B cell (primary cell): ENCODE measurements at regions not wholly inside any gene's neighbourhood (a gene's known extent, or its start where the extent isn't known, plus 50 kb on each side); places are given as distances from the start of the nearest gene placed in this dataset. TPM values are rescaled to one million over a fixed set of nuclear protein-coding genes. Genes with fewer than 3 reads are reported as not detected.

Experiments
- ATAC-seq: fragments of 200-7000 bp; cut with Tn5 transposase; one replicate; pipeline ENCODE4 v1.10.0; 2021; ENCODE audit warnings: low read depth, mild to moderate bottlenecking, moderate number of reproducible peaks, moderate library complexity
- CTCF ChIA-PET: fragments of 350-600 bp; sonication (Branson Sonifier 250); formaldehyde crosslinking; loops from one replicate; lab custom pipeline; 2021; ENCODE audit warnings: antibody characterized with exemption, inconsistent platforms; lab: Charles Lee
- POLR2A ChIA-PET: fragments of 350-600 bp; sonication (Branson Sonifier 250); formaldehyde crosslinking; loops from one replicate; lab custom pipeline; 2021; ENCODE audit warnings: antibody characterized with exemption; lab: Charles Lee
- DNase-seq: peaks from one replicate; pipeline ENCODE4 v3.0.0; 2013
- H2AFZ ChIP-seq: 2 replicates; pipeline ENCODE4 v1.6.1; 2012; ENCODE audit warnings: mild to moderate bottlenecking, low read depth, low read length; ENCODE audit not compliant: insufficient read depth, poor library complexity, severe bottlenecking
- H3K27ac ChIP-seq, 2 donors: 1 replicate in 1 of 2; 2 replicates in 1 of 2; pipeline ENCODE4 v1.5.1; 2012 to 2013; ENCODE audit warnings: low read length in 2 of 2, mild to moderate bottlenecking in 2 of 2, moderate library complexity in 1 of 2
- H3K27me3 ChIP-seq, 4 experiments: fragments of 200-600 bp in 1 of 4; sonication (generic) in 1 of 4; replicated peaks in 1 of 4; 1 replicate in 2 of 4; 2 replicates in 2 of 4; pipeline versions ENCODE4 v1.6.1 to v1.7.0; 2013 to 2016; ENCODE audit warnings: low read length in 3 of 4, mild to moderate bottlenecking in 2 of 4, mixed read lengths in 1 of 4, moderate library complexity in 1 of 4; ENCODE audit not compliant: insufficient read depth in 4 of 4, control insufficient read depth in 3 of 4; ENCODE audit errors: control extremely low read depth in 1 of 4
- H3K36me3 ChIP-seq, 2 experiments: replicated peaks in 1 of 2; 1 replicate in 1 of 2; 2 replicates in 1 of 2; pipeline versions ENCODE4 v1.6.1 to v1.7.1; 2013; ENCODE audit warnings: low read length in 1 of 2; ENCODE audit not compliant: insufficient read depth in 2 of 2, control insufficient read depth in 1 of 2; ENCODE audit errors: control extremely low read depth in 1 of 2, extremely low read depth in 1 of 2
- H3K4me1 ChIP-seq, 2 donors: fragments of 200-600 bp in 1 of 2; sonication (generic) in 1 of 2; 1 replicate in 1 of 2; 2 replicates in 1 of 2; pipeline versions ENCODE4 v1.5.1 to v1.6.1; 2013 to 2017; ENCODE audit warnings: low read length in 2 of 2; ENCODE audit not compliant: control insufficient read depth in 2 of 2, insufficient read depth in 2 of 2
- H3K4me2 ChIP-seq: replicated peaks from 2 replicates; pipeline ENCODE3; 2012; ENCODE audit warnings: mild to moderate bottlenecking, low read depth, low read length; ENCODE audit not compliant: poor library complexity, severe bottlenecking
- H3K4me3 ChIP-seq, 5 experiments: fragments of 200-600 bp in 1 of 5; sonication (generic) in 1 of 5; 1 replicate in 3 of 5; 2 replicates in 2 of 5; pipeline versions ENCODE4 v1.5.1 to v1.7.0; 2011 to 2016; ENCODE audit warnings: low read length in 4 of 5, mild to moderate bottlenecking in 4 of 5, low read depth in 2 of 5, control low read depth in 1 of 5, moderate library complexity in 1 of 5; ENCODE audit not compliant: insufficient read depth in 1 of 5; ENCODE audit errors: control extremely low read depth in 1 of 5, extremely low read depth in 1 of 5
- H3K79me2 ChIP-seq: fragments of 200-600 bp; sonication (generic); one replicate; pipeline ENCODE4 v1.6.0; 2016; ENCODE audit warnings: low read length; ENCODE audit not compliant: control insufficient read depth, insufficient read depth
- H3K9ac ChIP-seq: fragments of 200-600 bp; sonication (generic); 2 replicates; pipeline ENCODE4 v1.6.1; 2017; ENCODE audit warnings: mild to moderate bottlenecking, low read length, moderate library complexity
- H3K9me3 ChIP-seq, 3 donors: one replicate each; pipeline versions ENCODE4 v1.6.1 to v1.7.1; 2013; ENCODE audit warnings: low read length in 2 of 3; ENCODE audit not compliant: control insufficient read depth in 2 of 3, insufficient read depth in 1 of 3; ENCODE audit errors: control extremely low read depth in 1 of 3
- H4K20me1 ChIP-seq: 2 replicates; pipeline ENCODE4 v1.6.0; 2012; ENCODE audit warnings: mild to moderate bottlenecking, low read length; ENCODE audit not compliant: insufficient read depth, control insufficient read depth, poor library complexity, severe bottlenecking
- H3K27ac Mint-ChIP-seq: one replicate; pipeline ENCODE4 v1.8.0; 2021; ENCODE audit warnings: mixed read lengths
- H3K27me3 Mint-ChIP-seq: one replicate; pipeline ENCODE4 v1.8.0; 2021; ENCODE audit warnings: mixed read lengths
- H3K4me1 Mint-ChIP-seq: one replicate; pipeline ENCODE4 v1.8.0; 2021; ENCODE audit warnings: mixed read lengths
- H3K4me3 Mint-ChIP-seq: one replicate; pipeline ENCODE4 v1.8.0; 2021; ENCODE audit warnings: mixed read lengths
- H3K9me3 Mint-ChIP-seq: one replicate; pipeline ENCODE4 v1.8.0; 2022; ENCODE audit warnings: mixed read lengths; ENCODE audit not compliant: insufficient read depth
- CTCF ChIP-seq: fragments of 200-600 bp; IDR thresholded peaks from one replicate; pipeline ENCODE4 v1.8.0; 2022; ENCODE audit warnings: antibody characterized with exemption, mild to moderate bottlenecking
- EZH2 ChIP-seq: IDR thresholded peaks from 2 replicates; pipeline ENCODE4 v1.6.1; 2012; ENCODE audit warnings: borderline replicate concordance, low read depth, mild to moderate bottlenecking, moderate library complexity, low read length; ENCODE audit not compliant: insufficient read depth, poor library complexity, severe bottlenecking
- WGBS: methylation state at CpG from one replicate; pipeline ENCODE4 v1.1.5; 2013; ENCODE audit warnings: missing lambda C conversion rate; ENCODE audit not compliant: insufficient coverage; 5-methylcytosine and 5-hydroxymethylcytosine counted together
- intact Hi-C: fragments of 100-400 bp; cut with micrococcal nuclease; formaldehyde crosslinking; loops from one replicate; pipeline ENCODE4 v1.10.0; 2022
- small RNA-seq: library from RNA; depleted of rRNA; stranded (forward); fragments of <200 nt; gene quantifications from one replicate; pipeline ENCODE3, GENCODE V24; 2012; ENCODE audit warnings: low replicate concordance, low read depth; ENCODE audit not compliant: insufficient read length

DNA sequence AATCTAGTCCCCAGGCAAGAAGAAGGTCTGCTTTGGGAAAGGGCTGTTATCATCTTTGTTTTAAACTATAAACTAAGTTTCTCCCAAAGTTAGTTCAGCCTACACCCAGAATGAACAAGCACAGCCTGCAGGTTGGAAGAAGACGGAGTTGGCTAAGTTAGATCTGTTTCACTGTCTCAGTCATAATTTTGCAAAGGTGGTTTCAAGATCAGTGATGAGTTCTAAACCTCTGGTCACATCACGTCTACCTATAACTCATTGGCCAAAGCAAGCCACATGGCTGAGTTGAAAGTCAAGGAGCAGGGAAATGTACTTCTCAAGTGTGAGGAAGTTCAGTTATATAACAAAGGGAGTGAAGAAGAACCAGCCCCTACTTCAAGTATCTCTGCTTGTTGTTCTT is 50.5 kb upstream of the ECI2 start:
- CTCF ChIA-PET, result no interaction called here

GRCh38 chr6:4185419-4185818 is 50.0 kb upstream of the ECI2 start:
- H3K9me3 ChIP-seq, result no peaks in the 10 kb centered on the region
- no peak overlapping the region for H3K27ac ChIP-seq
- intact Hi-C loops, result no loop called here
- no peaks in the 10 kb centered on the region for H3K4me1 Mint-ChIP-seq
- H3K9me3 Mint-ChIP-seq, result no peaks in the 10 kb centered on the region
- ATAC-seq (no peak), DNase-seq (no peak)
- H3K27me3 Mint-ChIP-seq, result peaks cover 27% of the 10 kb centered on the region
- no peak overlapping the region for H3K4me3 ChIP-seq
- no peaks in the 10 kb centered on the region for H3K4me1 ChIP-seq
- no peak overlapping the region for H2AFZ ChIP-seq
- H3K4me2 ChIP-seq, result no peak overlapping the region
- ChIA-PET CTCF (no interaction called here), POLR2A (no interaction called here)
- WGBS, result 92% methylated on average over 2 of the region's 5 CpGs
- peaks cover 0 to 4% (median 2%) of the 10 kb centered on the region in 4 experiments for H3K27me3 ChIP-seq
- H3K4me3 Mint-ChIP-seq, result no peak overlapping the region
- H3K9ac ChIP-seq, result no peak overlapping the region
- no peak overlapping the region for H3K27ac Mint-ChIP-seq
- H4K20me1 ChIP-seq, result no peaks in the 10 kb centered on the region
- no peaks in the 10 kb centered on the region for H3K79me2 ChIP-seq
- no peaks in the 10 kb centered on the region for H3K36me3 ChIP-seq
- TF ChIP-seq EZH2 (no peak), CTCF (no peak)

More for the DNA sequence above, 50.5 kb upstream of the ECI2 start:
- DNase-seq, result no peak
- intact Hi-C loops, result no loop called here
- H3K36me3 ChIP-seq, result no peaks in the 10 kb centered on the region
- POLR2A ChIA-PET, result no interaction called here
- H3K79me2 ChIP-seq, result no peaks in the 10 kb centered on the region
- no peak overlapping the region for H3K27ac ChIP-seq
- H2AFZ ChIP-seq, result no peak overlapping the region
- Mint-ChIP-seq H3K27me3 (peaks cover 27% of the 10 kb centered on the region), H3K9me3 (no peaks in the 10 kb centered on the region), H3K27ac (no peak overlapping the region), H3K4me1 (no peaks in the 10 kb centered on the region), H3K4me3 (no peak overlapping the region)
- no peaks in the 10 kb centered on the region for H3K4me1 ChIP-seq
- no peak for ATAC-seq
- no peaks in the 10 kb centered on the region for H3K9me3 ChIP-seq
- H3K4me2 ChIP-seq, result no peak overlapping the region
- TF ChIP-seq EZH2, result no peak
- no peak for TF ChIP-seq CTCF
- H3K27me3 ChIP-seq, result peaks cover 0 to 4% (median 2%) of the 10 kb centered on the region in 4 experiments
- H3K4me3 ChIP-seq, result no peak overlapping the region
- H4K20me1 ChIP-seq, result no peaks in the 10 kb centered on the region
- WGBS, result no CpG with 5 or more reads among the region's 2 CpGs
- H3K9ac ChIP-seq, result no peak overlapping the region

Small RNA genes lying in the stretch of these regions (small RNA-seq; reads per million reads assigned to genes)
- not detected for gene AL133393.1
- 0.57 reads per million for gene RNA5SP202
